Cardiac muscle cell (in vitro differentiated cells and primary cell): ENCODE measurements at regions not wholly inside any gene's neighbourhood (a gene's known extent, or its start where the extent isn't known, plus 50 kb on each side); places are given as distances from the start of the nearest gene placed in this dataset.

Experiments
- DNase-seq, 2 donors: peaks; one replicate each; pipeline versions ENCODE4 v3.0.0 to v3.0.0-alpha.2; 2010 to 2017; ENCODE audit warnings: low read depth in 1 of 2, low spot score in 1 of 2
- H3K27ac ChIP-seq: fragments of 200-600 bp; sonication (generic); 2 replicates; pipeline ENCODE4 v1.5.1; 2016
- H3K27me3 ChIP-seq: fragments of 200-600 bp; sonication (generic); 2 replicates; pipeline ENCODE4 v1.6.0; 2016; ENCODE audit warnings: control low read depth
- H3K36me3 ChIP-seq: fragments of 200-600 bp; sonication (generic); 2 replicates; pipeline ENCODE4 v1.5.1; 2016; ENCODE audit warnings: control low read depth
- H3K4me1 ChIP-seq: fragments of 200-600 bp; sonication (generic); 2 replicates; pipeline ENCODE4 v1.8.1; 2017; ENCODE audit warnings: low read depth, mild to moderate bottlenecking, mixed run types
- H3K4me3 ChIP-seq: fragments of 200-600 bp; sonication (generic); 2 replicates; pipeline ENCODE4 v1.5.1; 2016; ENCODE audit warnings: mild to moderate bottlenecking
- H3K9me3 ChIP-seq: fragments of 200-600 bp; sonication (generic); 2 replicates; pipeline ENCODE4 v1.5.1; 2017; ENCODE audit warnings: low read depth, mild to moderate bottlenecking, control low read depth
- TF ChIP-seq, protein P1 (sequence below): IDR thresholded peaks from 2 replicates; pipeline ENCODE4 v1.5.1; 2012; ENCODE audit warnings: low read depth, mild to moderate bottlenecking, low read length

DNA sequence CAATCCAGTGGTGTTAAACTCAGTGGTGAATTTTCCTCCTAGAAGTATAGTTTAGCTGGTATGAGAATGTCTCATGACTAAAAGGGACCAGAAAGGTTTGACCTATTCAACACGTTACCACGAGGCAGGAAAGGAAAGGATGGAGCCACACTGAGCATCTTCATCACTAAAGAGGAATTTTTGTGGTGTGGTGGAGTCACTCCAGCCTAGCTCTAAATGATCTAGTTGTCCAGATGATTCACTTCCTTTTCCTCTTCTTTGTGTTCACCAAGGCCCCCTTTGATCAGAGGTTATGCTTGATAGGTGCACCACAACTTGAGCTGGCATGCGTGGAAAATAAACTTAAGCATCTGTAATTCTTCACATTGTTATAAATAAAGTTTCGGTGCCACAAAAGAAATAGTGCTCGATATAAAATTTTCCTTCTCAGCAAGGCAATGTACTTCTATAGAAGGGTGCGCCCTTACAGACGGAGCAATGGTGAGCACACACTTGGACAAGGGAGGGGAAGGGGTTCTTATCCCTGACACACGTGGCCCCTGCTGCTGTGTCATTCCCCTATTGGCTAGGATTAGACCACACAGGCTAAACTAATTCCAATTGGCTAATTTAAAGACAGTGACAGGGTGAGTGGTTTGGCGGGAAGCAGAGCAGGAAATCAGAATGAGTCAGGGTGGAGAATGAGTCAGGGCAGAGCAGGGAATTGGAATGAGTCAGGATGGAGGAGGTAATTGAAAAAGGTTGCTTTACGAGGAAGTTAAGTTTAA, 254.6 kb downstream of the HS3ST3A1 start:
- H3K36me3 ChIP-seq: no peaks in the 10 kb centered on the region
- peak in 1 of 2 donors; percentile 91 for DNase-seq
- no peaks in the 10 kb centered on the region for H3K4me1 ChIP-seq
- TF ChIP-seq, protein P1, sequence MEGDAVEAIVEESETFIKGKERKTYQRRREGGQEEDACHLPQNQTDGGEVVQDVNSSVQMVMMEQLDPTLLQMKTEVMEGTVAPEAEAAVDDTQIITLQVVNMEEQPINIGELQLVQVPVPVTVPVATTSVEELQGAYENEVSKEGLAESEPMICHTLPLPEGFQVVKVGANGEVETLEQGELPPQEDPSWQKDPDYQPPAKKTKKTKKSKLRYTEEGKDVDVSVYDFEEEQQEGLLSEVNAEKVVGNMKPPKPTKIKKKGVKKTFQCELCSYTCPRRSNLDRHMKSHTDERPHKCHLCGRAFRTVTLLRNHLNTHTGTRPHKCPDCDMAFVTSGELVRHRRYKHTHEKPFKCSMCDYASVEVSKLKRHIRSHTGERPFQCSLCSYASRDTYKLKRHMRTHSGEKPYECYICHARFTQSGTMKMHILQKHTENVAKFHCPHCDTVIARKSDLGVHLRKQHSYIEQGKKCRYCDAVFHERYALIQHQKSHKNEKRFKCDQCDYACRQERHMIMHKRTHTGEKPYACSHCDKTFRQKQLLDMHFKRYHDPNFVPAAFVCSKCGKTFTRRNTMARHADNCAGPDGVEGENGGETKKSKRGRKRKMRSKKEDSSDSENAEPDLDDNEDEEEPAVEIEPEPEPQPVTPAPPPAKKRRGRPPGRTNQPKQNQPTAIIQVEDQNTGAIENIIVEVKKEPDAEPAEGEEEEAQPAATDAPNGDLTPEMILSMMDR: no peak
- H3K4me3 ChIP-seq: no peak overlapping the region
- no peak overlapping the region for H3K27ac ChIP-seq
- no peaks in the 10 kb centered on the region for H3K27me3 ChIP-seq
- no peaks in the 10 kb centered on the region for H3K9me3 ChIP-seq

DNA sequence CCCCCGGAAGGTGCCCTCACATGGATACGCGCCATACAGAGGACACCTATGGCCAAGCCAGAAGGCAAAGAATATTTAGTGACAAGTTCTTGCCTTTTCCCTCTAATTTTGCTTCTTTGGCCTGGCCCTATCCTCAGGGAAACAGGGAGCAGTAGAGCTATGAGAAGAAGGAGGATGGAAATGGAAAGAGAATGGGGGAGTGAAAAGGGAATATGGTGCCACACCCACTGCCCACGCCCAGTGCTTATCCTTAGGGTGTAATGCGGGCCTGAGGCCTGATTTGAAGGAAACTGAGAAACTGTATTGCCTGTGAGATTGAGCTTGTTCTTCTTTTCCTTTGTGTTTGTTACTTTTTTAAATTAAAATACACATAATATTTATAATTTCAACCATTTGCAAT, 255.1 kb downstream of the HS3ST3A1 start:
- Histone ChIP-seq H3K4me3 (no peak overlapping the region), H3K36me3 (no peaks in the 10 kb centered on the region), H3K9me3 (no peaks in the 10 kb centered on the region), H3K27ac (no peak overlapping the region), H3K4me1 (no peaks in the 10 kb centered on the region), H3K27me3 (no peaks in the 10 kb centered on the region)
- TF ChIP-seq, protein P1: no peak
- DNase-seq: no peak

DNA sequence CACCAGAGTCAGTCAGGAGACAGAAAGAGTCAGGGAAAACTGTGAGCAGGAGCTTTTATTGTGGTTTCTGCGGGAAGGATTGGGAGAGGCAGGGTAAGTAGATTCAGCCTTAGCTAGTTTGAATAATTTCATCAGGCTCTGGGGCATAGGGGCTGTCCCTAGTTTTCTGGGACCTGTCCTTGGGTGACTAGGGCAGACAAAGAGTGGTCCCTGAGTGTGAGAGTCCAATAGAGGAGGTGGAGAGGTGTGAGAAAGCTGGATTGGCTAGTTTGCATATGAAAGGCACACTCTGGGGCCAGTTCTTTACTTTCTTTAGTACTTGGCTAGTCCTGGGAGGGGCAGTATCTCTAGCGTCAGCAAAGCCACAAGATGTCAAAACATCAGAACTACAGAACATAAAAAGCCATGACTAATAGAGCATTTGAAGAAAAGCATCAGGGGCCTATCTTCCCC, 255.6 kb downstream of the HS3ST3A1 start:
- Histone ChIP-seq H3K36me3 (no peaks in the 10 kb centered on the region), H3K27me3 (no peaks in the 10 kb centered on the region), H3K4me3 (no peak overlapping the region), H3K4me1 (no peaks in the 10 kb centered on the region), H3K27ac (no peak overlapping the region), H3K9me3 (no peaks in the 10 kb centered on the region)
- DNase-seq: peak in 1 of 2 donors; percentile 97
- TF ChIP-seq, protein P1: no peak

DNA sequence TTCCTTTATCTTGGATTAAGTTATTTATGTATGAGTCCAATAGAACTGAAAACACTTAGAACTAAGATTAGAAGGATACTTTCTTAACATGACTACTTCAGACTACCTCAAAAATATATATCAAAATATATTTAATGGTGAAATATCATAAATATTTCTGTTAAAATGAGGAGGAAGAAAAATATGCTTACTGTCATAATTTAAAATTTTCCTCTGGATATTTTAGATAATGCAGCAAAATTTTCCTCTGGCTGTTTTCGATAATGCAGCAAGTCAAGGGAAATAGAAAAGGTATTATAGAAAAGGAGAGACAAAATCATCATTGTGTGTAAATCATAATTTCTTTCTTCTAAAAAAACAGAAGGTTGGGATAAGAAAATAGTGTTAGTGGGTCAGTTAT, 263.3 kb downstream of the HS3ST3A1 start:
- no peak for DNase-seq
- Histone ChIP-seq H3K27ac (no peak overlapping the region), H3K4me1 (peaks cover 7% of the 10 kb centered on the region), H3K4me3 (no peak overlapping the region), H3K27me3 (no peaks in the 10 kb centered on the region), H3K36me3 (no peaks in the 10 kb centered on the region), H3K9me3 (no peaks in the 10 kb centered on the region)
- TF ChIP-seq, protein P1: no peak

DNA sequence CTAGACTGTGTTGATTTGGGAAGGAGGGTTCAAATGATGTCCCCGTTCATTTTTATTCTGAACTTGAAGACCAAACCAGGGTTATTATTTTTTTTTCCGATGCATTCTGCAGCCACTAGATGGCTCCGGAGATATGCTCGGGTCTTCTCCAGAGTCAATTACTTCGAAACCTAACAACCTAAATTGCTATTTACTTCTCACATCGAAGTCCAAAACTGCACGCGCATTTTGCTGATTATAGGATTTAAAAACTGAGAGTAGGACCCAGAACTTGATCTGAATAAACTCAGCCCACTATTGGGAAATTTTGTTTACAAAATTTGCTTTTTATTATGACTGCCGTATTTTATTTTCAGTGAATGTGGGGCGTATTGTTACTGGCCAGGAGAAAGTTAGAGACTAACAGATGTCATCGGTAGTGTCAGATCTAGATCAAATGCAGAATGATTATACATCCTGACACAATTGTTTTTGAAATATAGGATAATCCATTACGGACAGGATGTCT, 263.8 kb downstream of the HS3ST3A1 start:
- Histone ChIP-seq H3K4me1 (peaks cover 7% of the 10 kb centered on the region), H3K27ac (no peak overlapping the region), H3K9me3 (no peaks in the 10 kb centered on the region), H3K27me3 (no peaks in the 10 kb centered on the region), H3K4me3 (peak overlapping the region; percentile 8), H3K36me3 (no peaks in the 10 kb centered on the region)
- peak; percentile 63 to 81 for DNase-seq
- TF ChIP-seq, protein P1: peak; percentile 85
